Activated CD8-positive, alpha-beta memory T cell treated with anti-CD3 and anti-CD28 coated beads, Interleukin-2, amount 50 U/mL, for 48 hours (primary cell): ENCODE measurements at regions not wholly inside any gene's neighbourhood (a gene's known extent, or its start where the extent isn't known, plus 50 kb on each side); places are given as distances from the start of the nearest gene placed in this dataset.

Experiments used
- DNase-seq: peaks from one replicate; pipeline ENCODE4 v3.0.0-alpha.2; 2020

DNA sequence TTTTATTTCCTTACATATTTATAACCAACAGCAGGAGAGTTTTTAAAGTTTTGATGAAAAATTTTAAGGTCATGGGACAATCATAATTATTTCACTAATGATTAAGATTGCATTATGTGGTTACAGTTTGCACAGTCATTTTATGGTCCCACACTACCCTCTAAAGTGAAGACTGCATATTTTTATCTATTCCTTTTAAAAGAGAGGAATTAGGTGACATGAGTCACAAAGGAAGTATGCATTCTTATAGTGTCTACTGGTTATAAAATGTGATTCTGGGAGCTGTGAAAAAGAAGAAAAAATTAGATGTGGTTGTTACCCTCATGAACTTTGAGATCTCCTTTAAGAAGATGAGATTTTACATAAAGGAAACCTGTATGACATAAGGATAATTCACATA, 87.9 kb upstream of the GRIA1 start:
- no peak for DNase-seq

DNA sequence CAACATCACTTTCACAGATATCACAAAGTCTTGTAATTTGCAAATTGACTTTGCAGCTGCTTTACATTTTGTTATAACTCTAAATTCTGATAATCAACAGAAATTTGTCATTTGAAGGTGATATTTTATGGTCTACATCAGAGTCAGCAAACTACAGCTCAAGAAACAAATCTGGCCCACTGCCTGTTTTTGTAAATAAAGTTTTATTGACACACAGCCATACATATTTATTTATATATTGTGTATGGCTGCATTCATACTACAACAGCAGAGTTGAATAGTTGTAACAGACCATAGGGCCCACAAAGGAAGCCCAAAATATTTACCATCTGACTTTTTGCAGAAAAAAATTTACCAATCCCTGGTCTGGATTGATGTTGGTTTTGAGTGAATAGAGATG, 87.0 kb upstream of the GRIA1 start:
- no peak for DNase-seq

DNA sequence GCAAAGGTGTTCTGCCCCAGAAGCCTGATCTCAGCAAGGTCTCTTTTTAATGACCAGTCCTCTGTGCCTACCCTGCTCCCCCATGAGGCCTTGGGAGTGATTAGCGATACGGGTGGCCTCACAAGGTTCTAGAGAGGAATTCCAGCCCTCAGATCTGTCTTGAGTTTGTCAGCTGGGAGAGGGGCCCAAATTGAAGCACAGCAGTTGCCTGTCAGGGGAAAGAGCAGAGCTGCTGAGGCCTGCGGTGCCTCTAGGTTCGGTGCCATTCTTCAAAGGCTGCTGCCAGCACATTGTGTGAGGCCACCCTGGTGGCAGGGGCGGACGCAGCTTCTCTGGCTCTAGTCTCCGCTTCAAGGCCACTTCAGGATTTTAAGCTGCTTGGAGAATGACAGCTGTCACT, 85.7 kb upstream of the GRIA1 start:
- DNase-seq = no peak

DNA sequence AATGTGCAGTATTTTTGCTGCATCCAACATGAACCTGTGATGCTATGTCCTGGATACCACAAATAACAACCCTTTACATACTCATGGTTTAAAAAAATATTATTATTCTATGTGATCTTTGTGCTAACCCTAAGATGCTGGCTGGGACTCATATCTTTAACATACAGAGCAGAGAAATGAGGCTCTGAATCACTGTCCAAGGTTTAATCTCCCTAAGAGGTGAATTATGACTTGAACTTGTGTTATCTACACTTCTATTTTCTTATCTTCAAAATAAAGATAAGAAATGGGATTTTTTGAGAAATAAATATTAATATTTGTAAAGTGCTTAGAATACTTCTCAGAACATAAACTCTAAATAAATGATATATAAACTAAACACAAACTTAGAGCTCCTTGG, 68.8 kb upstream of the GRIA1 start:
- no peak for DNase-seq

DNA sequence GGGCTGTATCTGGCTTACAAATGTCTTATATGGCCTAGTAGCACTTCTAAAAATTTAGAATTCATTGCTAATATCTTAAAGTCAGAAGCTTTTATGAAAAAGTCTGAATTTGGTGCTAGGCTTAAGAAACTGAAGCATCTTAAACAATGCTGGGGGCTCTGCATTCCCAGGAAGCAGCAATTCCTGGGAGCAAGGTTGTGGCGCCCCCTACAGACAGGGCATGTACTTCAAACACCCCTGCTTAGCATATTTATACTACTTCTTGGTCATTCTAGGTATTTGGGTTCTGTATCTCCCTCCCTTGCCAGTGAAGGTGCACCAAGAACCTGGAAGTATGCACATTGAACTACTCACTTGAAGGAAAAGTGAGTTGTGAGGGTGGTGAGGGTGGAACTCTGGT, 64.6 kb upstream of the GRIA1 start:
- no peak for DNase-seq

DNA sequence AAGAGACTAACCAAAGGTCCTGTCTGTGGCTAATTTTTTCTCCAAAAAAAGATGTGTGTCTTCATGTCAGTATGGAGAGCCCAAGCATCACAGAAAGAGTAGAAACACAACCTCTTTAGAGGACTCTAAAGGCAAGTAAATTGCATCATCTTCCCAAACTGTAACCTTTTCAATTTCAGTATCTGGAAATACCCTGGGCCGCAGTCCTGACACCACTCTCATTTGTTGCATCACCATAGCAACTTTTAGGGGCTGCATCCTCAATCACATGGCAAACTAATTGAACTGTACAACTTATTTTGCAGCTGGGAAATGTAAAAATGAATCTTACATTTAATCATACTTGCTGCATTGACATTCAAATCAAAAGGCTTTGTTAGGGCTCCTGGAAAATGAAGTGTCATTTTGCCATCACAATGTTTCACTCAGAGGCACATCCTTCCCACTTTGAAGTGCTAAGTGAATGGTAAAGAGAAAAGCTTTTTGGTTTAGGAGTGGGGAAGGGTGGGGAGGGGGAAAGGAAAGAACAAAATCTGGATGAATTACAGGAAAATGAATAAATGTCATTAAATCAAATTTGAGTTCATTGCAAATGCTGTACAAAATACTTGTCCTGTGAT, 60.6 kb upstream of the GRIA1 start:
- no peak for DNase-seq

DNA sequence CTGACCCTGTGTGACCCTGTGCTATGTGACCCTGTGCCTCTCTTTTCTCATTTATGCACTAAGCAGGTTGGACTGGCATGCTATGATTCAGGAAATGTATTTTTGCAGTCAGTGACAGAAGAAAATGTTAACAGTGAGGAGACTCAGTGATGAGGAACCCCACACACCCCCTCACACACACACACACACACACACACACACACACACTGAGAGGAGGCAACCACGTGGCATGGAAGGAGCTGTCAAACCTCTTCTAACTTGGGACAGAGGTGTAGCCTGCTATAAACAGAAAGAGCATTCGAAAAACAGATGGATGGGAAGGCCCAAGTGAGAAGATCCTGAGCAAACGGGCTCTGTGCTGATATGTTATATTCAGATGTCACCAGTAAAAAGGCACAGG, 57.9 kb upstream of the GRIA1 start:
- no peak for DNase-seq

DNA sequence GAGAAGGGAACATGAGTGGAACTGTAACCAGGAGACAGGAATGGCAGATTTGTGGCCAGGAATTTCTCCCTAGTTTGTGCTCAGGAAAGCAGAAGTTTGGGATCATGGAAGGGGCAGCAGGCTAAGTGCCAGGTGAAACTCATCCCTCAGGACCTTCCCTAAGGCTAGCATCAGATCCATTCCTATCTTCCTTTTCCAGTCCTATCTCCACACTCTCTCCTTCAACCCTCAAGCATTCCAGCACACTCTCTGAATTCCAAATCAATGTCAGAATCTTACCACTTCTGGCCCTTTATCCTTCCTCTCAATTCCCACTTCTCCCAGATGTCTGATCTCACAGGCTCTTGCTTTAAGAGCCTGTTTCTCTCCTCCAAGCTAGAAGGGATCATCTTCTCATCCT, 53.2 kb upstream of the GRIA1 start:
- no peak for DNase-seq

DNA sequence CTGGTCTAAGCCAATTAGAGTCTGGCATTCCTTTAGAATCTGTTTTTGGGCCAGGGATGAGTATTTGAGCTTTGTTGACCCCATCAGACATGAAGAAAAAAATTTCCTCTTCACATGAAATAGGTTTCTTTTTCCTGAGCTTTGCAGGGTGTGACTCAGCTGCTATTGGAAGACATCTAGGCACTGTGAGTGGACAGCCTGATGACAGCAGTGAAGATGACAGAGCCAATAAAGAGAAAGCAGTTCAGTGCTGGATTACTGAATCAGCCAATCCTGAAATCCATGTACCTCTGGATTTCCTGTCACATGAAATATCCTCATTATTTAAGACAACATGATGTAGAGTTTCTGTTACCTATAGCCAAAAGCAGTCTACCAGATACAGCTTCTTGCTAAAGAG, 51.3 kb upstream of the GRIA1 start:
- no peak for DNase-seq
